OCI-LY7 (cell line): ENCODE measurements at regions not wholly inside any gene's neighbourhood (a gene's known extent, or its start where the extent isn't known, plus 50 kb on each side); places are given as distances from the start of the nearest gene placed in this dataset.

Experiments
- CTCF ChIP-seq: fragments of 200-600 bp; sonication (generic); conservative IDR thresholded peaks from 2 replicates; pipeline ENCODE4 v1.5.1; 2014; ENCODE audit warnings: mild to moderate bottlenecking, antibody characterized with exemption, low read length, moderate library complexity, mixed read lengths
- EZH2phosphoT487 ChIP-seq: fragments of 200-600 bp; sonication (generic); IDR thresholded peaks from 2 replicates; pipeline ENCODE4 v1.6.1; 2018; ENCODE audit warnings: low read depth, borderline replicate concordance, mild to moderate bottlenecking, mixed run types, antibody characterized with exemption, low read length, moderate library complexity, mixed read lengths

DNA sequence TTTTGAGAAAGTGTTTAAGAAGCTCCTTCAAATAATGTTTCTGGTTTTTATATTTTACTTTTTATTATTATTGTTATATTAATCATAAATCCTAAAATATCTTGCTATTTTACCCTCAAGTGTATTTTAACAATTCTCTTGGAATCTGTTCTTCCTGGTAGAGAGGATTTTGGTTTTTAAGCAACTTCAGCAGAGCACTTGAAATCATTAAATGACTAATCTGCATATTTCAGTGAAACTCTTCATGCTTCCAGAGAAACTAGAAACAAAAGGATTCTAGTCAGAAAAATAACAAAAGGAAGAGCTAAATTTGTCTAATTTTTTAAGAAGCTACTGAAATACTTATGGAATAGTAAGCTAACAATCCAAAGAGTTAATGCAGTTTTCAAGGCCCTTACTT lies 1057.3 kb downstream of the TLE1 start:
- TF ChIP-seq CTCF (no peak), EZH2phosphoT487 (no peak)
